Mucosa of gallbladder (tissue), 1 donor: ENCODE measurements at regions not wholly inside any gene's neighbourhood (a gene's known extent, or its start where the extent isn't known, plus 50 kb on each side); places are given as distances from the start of the nearest gene placed in this dataset.

Experiments used
- DNase-seq: peaks from one replicate; pipeline ENCODE4 v3.0.0-alpha.2; 2020; ENCODE audit warnings: low spot score
- donor health status: DM: no; HTN: no; CAD: no.

- DNase-seq: no peak
Observed at GRCh38 chr3:10555263-10555662, 49.9 kb upstream of the ATP2B2 start.

GRCh38 chr3:10556312-10556711 lies 50.9 kb upstream of the ATP2B2 start:
- DNase-seq: no peak

GRCh38 chr3:10557250-10557649 lies 51.9 kb upstream of the ATP2B2 start:
- no peak for DNase-seq

- DNase-seq: no peak
Observed at GRCh38 chr3:10557781-10558373, 52.5 kb upstream of the ATP2B2 start.

GRCh38 chr3:10558736-10559135 lies 53.4 kb upstream of the ATP2B2 start:
- no peak for DNase-seq

- DNase-seq: no peak
Observed at GRCh38 chr3:10560060-10560861, 54.9 kb upstream of the ATP2B2 start.

- no peak for DNase-seq
Observed at GRCh38 chr3:10561162-10561945, 56.0 kb upstream of the ATP2B2 start.

GRCh38 chr3:10561946-10562560 lies 56.7 kb upstream of the ATP2B2 start:
- DNase-seq: no peak

GRCh38 chr3:10563396-10563795 lies 58.0 kb upstream of the ATP2B2 start:
- DNase-seq: no peak

- no peak for DNase-seq
Observed at GRCh38 chr3:10565814-10566213, 60.4 kb upstream of the ATP2B2 start.

- no peak for DNase-seq
Observed at GRCh38 chr3:10566451-10566850, 61.1 kb upstream of the ATP2B2 start.

GRCh38 chr3:10568549-10568948 lies 63.2 kb upstream of the ATP2B2 start:
- no peak for DNase-seq

GRCh38 chr3:10570196-10570946 lies 65.0 kb upstream of the ATP2B2 start:
- DNase-seq: no peak

- no peak for DNase-seq
Observed at GRCh38 chr3:10574101-10574620, 68.8 kb upstream of the ATP2B2 start.

- no peak for DNase-seq
Observed at GRCh38 chr3:10575601-10576160, 70.3 kb upstream of the ATP2B2 start.

GRCh38 chr3:10577486-10577885 lies 72.1 kb upstream of the ATP2B2 start:
- no peak for DNase-seq

- DNase-seq: no peak
Observed at GRCh38 chr3:10580426-10580825, 75.0 kb upstream of the ATP2B2 start.

- DNase-seq: no peak
Observed at GRCh38 chr3:10581251-10581650, 75.9 kb upstream of the ATP2B2 start.

GRCh38 chr3:10581716-10582115 lies 76.3 kb upstream of the ATP2B2 start:
- DNase-seq: no peak

- no peak for DNase-seq
Observed at GRCh38 chr3:10582733-10583132, 77.3 kb upstream of the ATP2B2 start.
